ENCODE measurements at regions not wholly inside any gene's neighbourhood (a gene's known extent, or its start where the extent isn't known, plus 50 kb on each side); places are given as distances from the start of the nearest gene placed in this dataset.

DNA sequence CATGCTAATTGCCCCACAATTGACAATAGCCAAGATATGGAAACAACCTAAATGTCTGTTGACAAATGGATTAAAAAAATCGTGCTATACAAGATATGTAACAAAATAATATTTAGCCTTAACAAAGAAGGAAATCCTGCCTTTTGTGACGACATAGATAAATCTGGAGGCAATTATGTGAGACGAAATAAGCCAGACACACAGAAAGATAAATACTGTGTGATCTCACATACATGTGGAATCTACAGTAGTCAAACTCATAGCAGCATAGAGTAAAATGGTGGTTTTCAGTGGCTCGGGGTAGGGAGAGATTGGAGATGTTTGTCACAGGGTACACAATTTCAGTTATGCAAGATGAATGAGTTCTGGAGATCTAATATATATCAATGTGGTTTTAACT lies 895.8 kb downstream of the SLITRK6 start:
- Histone ChIP-seq H3K4me1 (ENCODE audit: control insufficient read depth in 1 of 2, insufficient read depth in 2 of 2, low read length in 2 of 2) (no peaks in the 10 kb centered on the region), H3K27me3 (ENCODE audit: control insufficient read depth in 1 of 2, insufficient read depth in 2 of 2, low read length in 2 of 2) (no peaks in the 10 kb centered on the region), H3K9me3 (ENCODE audit: control insufficient read depth in 1 of 2, low read length in 2 of 2) (no peaks in the 10 kb centered on the region), H3K9ac (ENCODE audit: low read depth in 1 of 2, low read length in 2 of 2) (no peak overlapping the region), H3K4me3 (ENCODE audit: low read depth in 1 of 2, low read length in 2 of 2) (no peak overlapping the region), H3K27ac (ENCODE audit: low read depth, low read length) (no peak overlapping the region), H3K36me3 (ENCODE audit: control insufficient read depth in 1 of 2, insufficient read depth in 2 of 2, low read length in 2 of 2) (no peaks in the 10 kb centered on the region)

DNA sequence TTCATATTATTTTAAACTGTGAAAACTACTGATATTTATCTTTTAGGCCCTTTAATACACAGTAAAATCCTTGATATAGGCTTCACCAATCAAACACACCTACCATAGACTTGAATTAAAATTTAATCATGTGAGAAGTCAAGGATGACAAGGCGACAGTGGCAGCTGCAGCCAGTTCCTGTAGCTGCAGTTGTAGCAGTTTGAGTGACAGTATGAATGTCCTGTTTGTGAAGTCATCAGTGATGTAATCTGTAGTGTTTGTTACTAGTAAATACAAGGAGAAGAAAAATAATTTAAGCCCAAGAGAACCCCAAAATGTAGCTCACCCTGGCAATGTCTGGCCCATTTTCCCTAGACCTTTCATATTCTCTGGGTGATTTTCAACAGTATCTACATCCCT lies 897.0 kb downstream of the SLITRK6 start:
- Histone ChIP-seq H3K9me3 (ENCODE audit: control insufficient read depth in 1 of 2, low read length in 2 of 2) (no peaks in the 10 kb centered on the region), H3K36me3 (ENCODE audit: control insufficient read depth in 1 of 2, insufficient read depth in 2 of 2, low read length in 2 of 2) (no peaks in the 10 kb centered on the region), H3K4me1 (ENCODE audit: control insufficient read depth in 1 of 2, insufficient read depth in 2 of 2, low read length in 2 of 2) (no peaks in the 10 kb centered on the region), H3K27me3 (ENCODE audit: control insufficient read depth in 1 of 2, insufficient read depth in 2 of 2, low read length in 2 of 2) (no peaks in the 10 kb centered on the region), H3K4me3 (ENCODE audit: low read depth in 1 of 2, low read length in 2 of 2) (no peak overlapping the region), H3K9ac (ENCODE audit: low read depth in 1 of 2, low read length in 2 of 2) (no peak overlapping the region), H3K27ac (ENCODE audit: low read depth, low read length) (no peak overlapping the region)

DNA sequence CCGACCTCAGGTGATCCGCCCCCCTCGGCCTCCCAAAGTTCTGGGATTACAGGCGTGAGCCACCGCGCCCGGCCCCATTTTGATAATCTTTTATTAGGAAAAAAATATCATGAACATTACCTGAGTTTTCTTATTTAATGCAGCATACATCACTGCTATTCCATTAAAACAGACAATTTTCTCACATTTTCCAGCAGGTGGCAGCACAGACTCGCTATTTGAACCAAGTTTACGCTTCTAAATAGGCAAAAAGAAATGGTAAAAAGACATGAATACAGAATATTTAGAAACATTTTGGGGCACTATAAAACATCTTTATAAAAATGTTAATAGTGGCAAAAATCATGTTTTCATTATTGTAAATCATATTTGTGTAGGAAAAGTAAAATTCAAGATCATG lies 903.1 kb downstream of the SLITRK6 start:
- Histone ChIP-seq H3K27ac (ENCODE audit: low read depth, low read length) (no peak overlapping the region), H3K4me3 (ENCODE audit: low read depth in 1 of 2, low read length in 2 of 2) (no peak overlapping the region), H3K4me1 (ENCODE audit: control insufficient read depth in 1 of 2, insufficient read depth in 2 of 2, low read length in 2 of 2) (no peaks in the 10 kb centered on the region), H3K36me3 (ENCODE audit: control insufficient read depth in 1 of 2, insufficient read depth in 2 of 2, low read length in 2 of 2) (no peaks in the 10 kb centered on the region), H3K9ac (ENCODE audit: low read depth in 1 of 2, low read length in 2 of 2) (no peak overlapping the region), H3K27me3 (ENCODE audit: control insufficient read depth in 1 of 2, insufficient read depth in 2 of 2, low read length in 2 of 2) (no peaks in the 10 kb centered on the region), H3K9me3 (ENCODE audit: control insufficient read depth in 1 of 2, low read length in 2 of 2) (no peaks in the 10 kb centered on the region)

DNA sequence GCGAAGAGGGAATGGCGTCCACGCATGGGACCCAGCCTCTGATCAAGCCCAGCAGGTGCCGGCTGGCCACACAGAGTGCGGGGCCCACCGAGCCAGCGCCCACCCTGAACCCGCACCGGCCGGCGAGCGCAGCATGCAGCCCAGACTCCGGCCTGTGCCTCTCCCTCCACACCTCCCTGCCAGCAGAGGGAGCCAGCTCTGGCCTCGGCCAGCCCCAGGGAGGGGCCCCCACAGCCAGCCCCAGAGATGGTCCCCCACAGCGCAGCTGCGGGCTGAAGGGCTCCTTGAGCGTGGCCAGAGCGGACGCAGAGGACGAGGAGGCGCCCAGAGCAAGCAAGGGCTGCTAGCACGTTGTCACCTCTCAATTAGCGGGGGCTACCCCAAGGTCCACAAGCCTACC lies 904.5 kb downstream of the SLITRK6 start:
- H3K27me3 ChIP-seq (ENCODE audit: control insufficient read depth in 1 of 2, insufficient read depth in 2 of 2, low read length in 2 of 2): no peaks in the 10 kb centered on the region
- no peaks in the 10 kb centered on the region for H3K4me1 ChIP-seq (ENCODE audit: control insufficient read depth in 1 of 2, insufficient read depth in 2 of 2, low read length in 2 of 2)
- no peaks in the 10 kb centered on the region for H3K36me3 ChIP-seq (ENCODE audit: control insufficient read depth in 1 of 2, insufficient read depth in 2 of 2, low read length in 2 of 2)

DNA sequence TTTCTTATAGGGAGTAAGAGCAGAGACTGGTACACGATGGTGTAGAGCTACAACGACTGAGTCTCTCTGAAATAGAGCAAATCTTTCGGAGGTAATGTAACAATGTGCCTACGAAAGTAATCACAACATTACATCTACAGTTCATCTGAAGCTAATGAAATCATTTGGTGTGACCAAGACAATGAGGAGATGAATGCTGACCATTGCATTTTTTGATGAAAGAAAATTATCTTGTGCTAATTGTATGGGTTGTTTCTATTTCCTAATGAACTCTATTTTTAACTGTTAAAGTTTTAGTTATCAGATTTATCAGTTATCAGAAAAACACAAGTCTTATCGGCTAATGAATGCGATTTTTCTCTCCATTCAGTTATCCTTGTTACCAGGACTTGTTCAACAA lies 913.4 kb downstream of the SLITRK6 start:
- H3K9me3 ChIP-seq (ENCODE audit: control insufficient read depth in 1 of 2, low read length in 2 of 2): no peaks in the 10 kb centered on the region
- no peaks in the 10 kb centered on the region for H3K4me1 ChIP-seq (ENCODE audit: control insufficient read depth in 1 of 2, insufficient read depth in 2 of 2, low read length in 2 of 2)
- H3K4me3 ChIP-seq (ENCODE audit: low read depth in 1 of 2, low read length in 2 of 2): no peak overlapping the region
- no peak overlapping the region for H3K27ac ChIP-seq (ENCODE audit: low read depth, low read length)
- H3K9ac ChIP-seq (ENCODE audit: low read depth in 1 of 2, low read length in 2 of 2): no peak overlapping the region
- no peaks in the 10 kb centered on the region for H3K27me3 ChIP-seq (ENCODE audit: control insufficient read depth in 1 of 2, insufficient read depth in 2 of 2, low read length in 2 of 2)
- H3K36me3 ChIP-seq (ENCODE audit: control insufficient read depth in 1 of 2, insufficient read depth in 2 of 2, low read length in 2 of 2): no peaks in the 10 kb centered on the region

More for the DNA sequence above, 904.5 kb downstream of the SLITRK6 start:
- Histone ChIP-seq H3K9ac (ENCODE audit: low read depth in 1 of 2, low read length in 2 of 2) (no peak overlapping the region), H3K4me3 (ENCODE audit: low read depth in 1 of 2, low read length in 2 of 2) (no peak overlapping the region), H3K9me3 (ENCODE audit: control insufficient read depth in 1 of 2, low read length in 2 of 2) (no peaks in the 10 kb centered on the region), H3K27ac (ENCODE audit: low read depth, low read length) (no peak overlapping the region)

DNA sequence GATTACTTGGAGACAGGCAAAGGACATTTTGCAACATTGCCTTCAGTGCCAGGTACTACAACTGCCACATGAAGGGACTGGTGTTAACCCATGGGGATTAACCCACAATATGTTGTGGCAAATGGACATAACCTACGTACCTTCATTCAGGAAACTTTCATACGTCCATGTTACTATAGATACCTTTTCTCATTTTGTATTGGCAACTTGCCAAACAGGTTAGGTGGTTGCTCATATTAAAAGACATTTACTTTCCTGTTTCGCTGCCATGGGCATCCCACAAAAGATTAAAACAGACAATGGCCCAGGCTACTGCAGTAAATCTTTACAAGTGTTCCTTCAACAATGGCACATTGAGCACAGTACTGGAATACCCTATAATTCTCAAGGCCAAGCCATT lies 925.3 kb downstream of the SLITRK6 start:
- Histone ChIP-seq H3K27me3 (ENCODE audit: control insufficient read depth in 1 of 2, insufficient read depth in 2 of 2, low read length in 2 of 2) (no peaks in the 10 kb centered on the region), H3K9ac (ENCODE audit: low read depth in 1 of 2, low read length in 2 of 2) (no peak overlapping the region), H3K36me3 (ENCODE audit: control insufficient read depth in 1 of 2, insufficient read depth in 2 of 2, low read length in 2 of 2) (no peaks in the 10 kb centered on the region), H3K4me1 (ENCODE audit: control insufficient read depth in 1 of 2, insufficient read depth in 2 of 2, low read length in 2 of 2) (no peaks in the 10 kb centered on the region), H3K9me3 (ENCODE audit: control insufficient read depth in 1 of 2, low read length in 2 of 2) (peaks cover 0 to 5% of the 10 kb centered on the region in 2 donors), H3K27ac (ENCODE audit: low read depth, low read length) (no peak overlapping the region), H3K4me3 (ENCODE audit: low read depth in 1 of 2, low read length in 2 of 2) (no peak overlapping the region)

DNA sequence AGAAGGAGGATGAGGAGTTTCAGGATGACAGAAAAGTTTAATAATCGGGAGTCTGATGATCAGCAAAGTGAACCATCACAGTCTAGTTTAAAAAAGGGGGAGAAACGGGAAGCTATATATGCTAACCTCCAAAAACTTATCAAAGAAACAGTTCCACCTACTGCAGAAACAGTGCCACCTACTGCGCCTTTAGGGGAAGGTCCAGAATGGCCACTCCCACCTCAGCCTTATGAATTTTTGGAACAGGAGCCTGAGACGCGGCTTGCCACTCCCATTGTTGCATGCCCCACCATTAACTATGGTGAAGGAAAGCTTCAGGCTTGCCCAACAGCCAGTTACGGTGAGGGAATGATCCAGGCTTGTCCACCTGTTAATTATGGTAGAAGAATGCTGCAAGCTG lies 929.0 kb downstream of the SLITRK6 start:
- no peaks in the 10 kb centered on the region for H3K36me3 ChIP-seq (ENCODE audit: control insufficient read depth in 1 of 2, insufficient read depth in 2 of 2, low read length in 2 of 2)
- H3K27ac ChIP-seq (ENCODE audit: low read depth, low read length): no peak overlapping the region
- no peaks in the 10 kb centered on the region for H3K4me1 ChIP-seq (ENCODE audit: control insufficient read depth in 1 of 2, insufficient read depth in 2 of 2, low read length in 2 of 2)
- H3K27me3 ChIP-seq (ENCODE audit: control insufficient read depth in 1 of 2, insufficient read depth in 2 of 2, low read length in 2 of 2): no peaks in the 10 kb centered on the region
- no peak overlapping the region for H3K9ac ChIP-seq (ENCODE audit: low read depth in 1 of 2, low read length in 2 of 2)
- H3K9me3 ChIP-seq (ENCODE audit: control insufficient read depth in 1 of 2, low read length in 2 of 2): peaks cover 0 to 5% of the 10 kb centered on the region in 2 donors
- H3K4me3 ChIP-seq (ENCODE audit: low read depth in 1 of 2, low read length in 2 of 2): no peak overlapping the region

DNA sequence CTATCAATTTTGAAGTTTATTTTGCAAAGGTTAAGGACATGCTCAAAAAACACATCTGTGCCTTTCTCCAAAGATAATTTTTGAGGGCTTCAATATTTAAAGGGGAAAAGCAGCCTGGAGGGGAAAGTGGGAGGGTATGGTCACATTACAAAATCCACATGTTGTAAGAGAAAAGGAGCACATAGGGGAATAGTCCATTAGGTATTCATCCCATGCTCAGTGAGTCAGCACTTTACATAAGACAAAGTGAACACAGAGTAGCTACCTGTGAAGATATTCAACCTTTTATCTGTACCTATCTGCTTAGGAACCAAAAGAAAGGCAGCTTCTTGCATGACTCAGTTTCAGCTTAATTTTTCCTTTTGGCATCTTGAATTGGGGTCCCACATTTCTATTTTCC lies 932.0 kb downstream of the SLITRK6 start:
- H3K9me3 ChIP-seq (ENCODE audit: control insufficient read depth in 1 of 2, low read length in 2 of 2): no peaks in the 10 kb centered on the region
- no peak overlapping the region for H3K4me3 ChIP-seq (ENCODE audit: low read depth in 1 of 2, low read length in 2 of 2)
- H3K27me3 ChIP-seq (ENCODE audit: control insufficient read depth in 1 of 2, insufficient read depth in 2 of 2, low read length in 2 of 2): no peaks in the 10 kb centered on the region
- no peaks in the 10 kb centered on the region for H3K36me3 ChIP-seq (ENCODE audit: control insufficient read depth in 1 of 2, insufficient read depth in 2 of 2, low read length in 2 of 2)
- H3K27ac ChIP-seq (ENCODE audit: low read depth, low read length): no peak overlapping the region
- no peak overlapping the region for H3K9ac ChIP-seq (ENCODE audit: low read depth in 1 of 2, low read length in 2 of 2)
- no peaks in the 10 kb centered on the region for H3K4me1 ChIP-seq (ENCODE audit: control insufficient read depth in 1 of 2, insufficient read depth in 2 of 2, low read length in 2 of 2)

DNA sequence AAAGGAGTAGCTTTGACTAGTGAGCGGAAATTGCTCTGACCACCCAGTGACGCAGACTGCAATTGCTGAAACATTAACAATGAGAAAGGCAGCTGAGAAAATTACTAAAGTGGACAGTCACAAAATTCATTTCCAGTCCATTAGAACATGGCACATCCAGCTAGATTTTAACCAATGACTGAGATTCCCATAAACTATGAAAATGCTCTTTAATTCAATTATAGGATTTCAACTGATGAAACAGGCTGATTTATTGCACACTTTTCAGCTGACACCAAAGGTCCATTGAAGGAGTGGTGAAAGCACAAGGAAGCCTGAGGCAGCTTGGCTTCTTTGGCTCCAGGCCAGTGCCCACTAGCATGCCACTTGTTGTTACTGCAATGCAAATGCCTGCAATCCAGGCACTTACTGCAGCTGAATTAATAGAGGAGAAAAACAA lies 933.4 kb downstream of the SLITRK6 start:
- H3K27me3 ChIP-seq (ENCODE audit: control insufficient read depth in 1 of 2, insufficient read depth in 2 of 2, low read length in 2 of 2): no peaks in the 10 kb centered on the region
- H3K36me3 ChIP-seq (ENCODE audit: control insufficient read depth in 1 of 2, insufficient read depth in 2 of 2, low read length in 2 of 2): no peaks in the 10 kb centered on the region
- H3K9me3 ChIP-seq (ENCODE audit: control insufficient read depth in 1 of 2, low read length in 2 of 2): no peaks in the 10 kb centered on the region
- H3K27ac ChIP-seq (ENCODE audit: low read depth, low read length): no peak overlapping the region
- H3K9ac ChIP-seq (ENCODE audit: low read depth in 1 of 2, low read length in 2 of 2): no peak overlapping the region
- H3K4me1 ChIP-seq (ENCODE audit: control insufficient read depth in 1 of 2, insufficient read depth in 2 of 2, low read length in 2 of 2): no peaks in the 10 kb centered on the region
- no peak overlapping the region for H3K4me3 ChIP-seq (ENCODE audit: low read depth in 1 of 2, low read length in 2 of 2)

DNA sequence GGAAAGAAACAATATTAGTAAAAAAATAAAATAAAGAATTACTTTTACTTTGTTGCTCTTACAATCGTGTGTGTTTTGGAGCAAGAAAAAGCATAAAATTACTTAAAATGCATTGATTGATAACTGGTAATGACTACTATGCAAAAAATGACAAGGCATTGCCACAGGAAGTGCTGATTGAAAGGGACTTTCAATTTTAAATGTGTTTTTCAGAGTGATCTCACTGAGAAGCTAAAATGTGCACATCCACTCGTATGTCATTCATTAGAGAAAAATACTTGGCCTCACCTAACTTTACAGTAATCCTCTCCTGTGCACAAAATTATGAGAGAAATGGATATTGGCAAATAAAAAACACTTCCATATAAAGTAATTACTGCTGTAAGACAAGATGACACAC lies 934.9 kb downstream of the SLITRK6 start:
- no peaks in the 10 kb centered on the region for H3K9me3 ChIP-seq (ENCODE audit: control insufficient read depth in 1 of 2, low read length in 2 of 2)
- H3K27me3 ChIP-seq (ENCODE audit: control insufficient read depth in 1 of 2, insufficient read depth in 2 of 2, low read length in 2 of 2): no peaks in the 10 kb centered on the region
- H3K9ac ChIP-seq (ENCODE audit: low read depth in 1 of 2, low read length in 2 of 2): no peak overlapping the region
- no peak overlapping the region for H3K27ac ChIP-seq (ENCODE audit: low read depth, low read length)
- no peaks in the 10 kb centered on the region for H3K36me3 ChIP-seq (ENCODE audit: control insufficient read depth in 1 of 2, insufficient read depth in 2 of 2, low read length in 2 of 2)
- no peak overlapping the region for H3K4me3 ChIP-seq (ENCODE audit: low read depth in 1 of 2, low read length in 2 of 2)
- no peaks in the 10 kb centered on the region for H3K4me1 ChIP-seq (ENCODE audit: control insufficient read depth in 1 of 2, insufficient read depth in 2 of 2, low read length in 2 of 2)

DNA sequence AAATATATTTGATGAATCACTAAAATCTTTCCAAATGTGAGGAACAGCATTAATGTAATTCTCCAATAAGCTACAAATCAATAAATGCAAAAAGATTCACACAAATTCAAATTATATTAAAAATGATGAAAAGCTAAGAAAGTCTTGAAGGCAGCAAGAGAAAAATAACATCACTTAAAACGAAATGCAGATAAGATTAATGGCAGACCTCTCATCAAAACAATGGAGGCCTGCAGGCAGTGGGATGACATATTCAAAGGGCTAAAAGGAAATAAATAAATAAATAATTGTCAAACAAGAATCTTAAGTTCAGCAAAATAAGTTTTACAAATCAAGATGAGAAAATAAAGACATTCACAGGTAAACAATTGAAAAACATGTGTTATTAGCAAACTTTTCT lies 952.1 kb downstream of the SLITRK6 start:
- Histone ChIP-seq H3K27me3 (ENCODE audit: control insufficient read depth in 1 of 2, insufficient read depth in 2 of 2, low read length in 2 of 2) (no peaks in the 10 kb centered on the region), H3K36me3 (ENCODE audit: control insufficient read depth in 1 of 2, insufficient read depth in 2 of 2, low read length in 2 of 2) (no peaks in the 10 kb centered on the region), H3K9ac (ENCODE audit: low read depth in 1 of 2, low read length in 2 of 2) (no peak overlapping the region), H3K27ac (ENCODE audit: low read depth, low read length) (no peak overlapping the region), H3K4me3 (ENCODE audit: low read depth in 1 of 2, low read length in 2 of 2) (no peak overlapping the region), H3K4me1 (ENCODE audit: control insufficient read depth in 1 of 2, insufficient read depth in 2 of 2, low read length in 2 of 2) (no peaks in the 10 kb centered on the region), H3K9me3 (ENCODE audit: control insufficient read depth in 1 of 2, low read length in 2 of 2) (peaks cover 0 to 5% of the 10 kb centered on the region in 2 donors)

Measured in duodenal mucosa (tissue), 2 donors.